ENCODE measurements at regions not wholly inside any gene's neighbourhood (a gene's known extent, or its start where the extent isn't known, plus 50 kb on each side); places are given as distances from the start of the nearest gene placed in this dataset.

GRCh38 chr16:76883076-76883475 is 307.9 kb upstream of the MON1B start:
- TF ChIP-seq, protein P1, sequence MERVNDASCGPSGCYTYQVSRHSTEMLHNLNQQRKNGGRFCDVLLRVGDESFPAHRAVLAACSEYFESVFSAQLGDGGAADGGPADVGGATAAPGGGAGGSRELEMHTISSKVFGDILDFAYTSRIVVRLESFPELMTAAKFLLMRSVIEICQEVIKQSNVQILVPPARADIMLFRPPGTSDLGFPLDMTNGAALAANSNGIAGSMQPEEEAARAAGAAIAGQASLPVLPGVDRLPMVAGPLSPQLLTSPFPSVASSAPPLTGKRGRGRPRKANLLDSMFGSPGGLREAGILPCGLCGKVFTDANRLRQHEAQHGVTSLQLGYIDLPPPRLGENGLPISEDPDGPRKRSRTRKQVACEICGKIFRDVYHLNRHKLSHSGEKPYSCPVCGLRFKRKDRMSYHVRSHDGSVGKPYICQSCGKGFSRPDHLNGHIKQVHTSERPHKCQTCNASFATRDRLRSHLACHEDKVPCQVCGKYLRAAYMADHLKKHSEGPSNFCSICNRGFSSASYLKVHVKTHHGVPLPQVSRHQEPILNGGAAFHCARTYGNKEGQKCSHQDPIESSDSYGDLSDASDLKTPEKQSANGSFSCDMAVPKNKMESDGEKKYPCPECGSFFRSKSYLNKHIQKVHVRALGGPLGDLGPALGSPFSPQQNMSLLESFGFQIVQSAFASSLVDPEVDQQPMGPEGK (CRISPR knock-in tag; IDR thresholded peaks at IDR 0.05; ENCODE audit: borderline replicate concordance) = no peak
- TF ChIP-seq BACH2 (CRISPR knock-in tag; IDR thresholded peaks at IDR 0.05; ENCODE audit: borderline replicate concordance) (no peak), CREB5 (CRISPR knock-in tag; IDR thresholded peaks at IDR 0.05; ENCODE audit: low read depth) (no peak), TCF4 (CRISPR knock-in tag; IDR thresholded peaks at IDR 0.05; ENCODE audit: borderline replicate concordance) (no peak), OSR1 (CRISPR knock-in tag; IDR thresholded peaks at IDR 0.05) (no peak), CSDC2 (CRISPR knock-in tag; IDR thresholded peaks at IDR 0.05) (no peak), ISL1 (CRISPR knock-in tag; IDR thresholded peaks at IDR 0.05) (no peak), ZFP3 (CRISPR knock-in tag; IDR thresholded peaks at IDR 0.05) (no peak)

Measured in SK-N-SH treated with all-trans-retinoic acid at 6 μM for 48 hours (cell line).